B cell (primary cell): ENCODE measurements at regions not wholly inside any gene's neighbourhood (a gene's known extent, or its start where the extent isn't known, plus 50 kb on each side); places are given as distances from the start of the nearest gene placed in this dataset.

Experiments
- ATAC-seq: fragments of 200-7000 bp; cut with Tn5 transposase; one replicate; pipeline ENCODE4 v1.10.0; 2021; ENCODE audit warnings: low read depth, mild to moderate bottlenecking, moderate number of reproducible peaks, moderate library complexity
- CTCF ChIA-PET: fragments of 350-600 bp; sonication (Branson Sonifier 250); formaldehyde crosslinking; loops from one replicate; lab custom pipeline; 2021; ENCODE audit warnings: antibody characterized with exemption, inconsistent platforms; lab: Charles Lee
- POLR2A ChIA-PET: fragments of 350-600 bp; sonication (Branson Sonifier 250); formaldehyde crosslinking; loops from one replicate; lab custom pipeline; 2021; ENCODE audit warnings: antibody characterized with exemption; lab: Charles Lee
- DNase-seq: peaks from one replicate; pipeline ENCODE4 v3.0.0; 2013
- H2AFZ ChIP-seq: 2 replicates; pipeline ENCODE4 v1.6.1; 2012; ENCODE audit warnings: mild to moderate bottlenecking, low read depth, low read length; ENCODE audit not compliant: insufficient read depth, poor library complexity, severe bottlenecking
- H3K27ac ChIP-seq, 2 donors: 1 replicate in 1 of 2; 2 replicates in 1 of 2; pipeline ENCODE4 v1.5.1; 2012 to 2013; ENCODE audit warnings: low read length in 2 of 2, mild to moderate bottlenecking in 2 of 2, moderate library complexity in 1 of 2
- H3K27me3 ChIP-seq, 4 experiments: fragments of 200-600 bp in 1 of 4; sonication (generic) in 1 of 4; replicated peaks in 1 of 4; 1 replicate in 2 of 4; 2 replicates in 2 of 4; pipeline versions ENCODE4 v1.6.1 to v1.7.0; 2013 to 2016; ENCODE audit warnings: low read length in 3 of 4, mild to moderate bottlenecking in 2 of 4, mixed read lengths in 1 of 4, moderate library complexity in 1 of 4; ENCODE audit not compliant: insufficient read depth in 4 of 4, control insufficient read depth in 3 of 4; ENCODE audit errors: control extremely low read depth in 1 of 4
- H3K36me3 ChIP-seq, 2 experiments: replicated peaks in 1 of 2; 1 replicate in 1 of 2; 2 replicates in 1 of 2; pipeline versions ENCODE4 v1.6.1 to v1.7.1; 2013; ENCODE audit warnings: low read length in 1 of 2; ENCODE audit not compliant: insufficient read depth in 2 of 2, control insufficient read depth in 1 of 2; ENCODE audit errors: control extremely low read depth in 1 of 2, extremely low read depth in 1 of 2
- H3K4me1 ChIP-seq, 2 donors: fragments of 200-600 bp in 1 of 2; sonication (generic) in 1 of 2; 1 replicate in 1 of 2; 2 replicates in 1 of 2; pipeline versions ENCODE4 v1.5.1 to v1.6.1; 2013 to 2017; ENCODE audit warnings: low read length in 2 of 2; ENCODE audit not compliant: control insufficient read depth in 2 of 2, insufficient read depth in 2 of 2
- H3K4me2 ChIP-seq: replicated peaks from 2 replicates; pipeline ENCODE3; 2012; ENCODE audit warnings: mild to moderate bottlenecking, low read depth, low read length; ENCODE audit not compliant: poor library complexity, severe bottlenecking
- H3K4me3 ChIP-seq, 5 experiments: fragments of 200-600 bp in 1 of 5; sonication (generic) in 1 of 5; 1 replicate in 3 of 5; 2 replicates in 2 of 5; pipeline versions ENCODE4 v1.5.1 to v1.7.0; 2011 to 2016; ENCODE audit warnings: low read length in 4 of 5, mild to moderate bottlenecking in 4 of 5, low read depth in 2 of 5, control low read depth in 1 of 5, moderate library complexity in 1 of 5; ENCODE audit not compliant: insufficient read depth in 1 of 5; ENCODE audit errors: control extremely low read depth in 1 of 5, extremely low read depth in 1 of 5
- H3K79me2 ChIP-seq: fragments of 200-600 bp; sonication (generic); one replicate; pipeline ENCODE4 v1.6.0; 2016; ENCODE audit warnings: low read length; ENCODE audit not compliant: control insufficient read depth, insufficient read depth
- H3K9ac ChIP-seq: fragments of 200-600 bp; sonication (generic); 2 replicates; pipeline ENCODE4 v1.6.1; 2017; ENCODE audit warnings: mild to moderate bottlenecking, low read length, moderate library complexity
- H3K9me3 ChIP-seq, 3 donors: one replicate each; pipeline versions ENCODE4 v1.6.1 to v1.7.1; 2013; ENCODE audit warnings: low read length in 2 of 3; ENCODE audit not compliant: control insufficient read depth in 2 of 3, insufficient read depth in 1 of 3; ENCODE audit errors: control extremely low read depth in 1 of 3
- H4K20me1 ChIP-seq: 2 replicates; pipeline ENCODE4 v1.6.0; 2012; ENCODE audit warnings: mild to moderate bottlenecking, low read length; ENCODE audit not compliant: insufficient read depth, control insufficient read depth, poor library complexity, severe bottlenecking
- H3K27ac Mint-ChIP-seq: one replicate; pipeline ENCODE4 v1.8.0; 2021; ENCODE audit warnings: mixed read lengths
- H3K27me3 Mint-ChIP-seq: one replicate; pipeline ENCODE4 v1.8.0; 2021; ENCODE audit warnings: mixed read lengths
- H3K4me1 Mint-ChIP-seq: one replicate; pipeline ENCODE4 v1.8.0; 2021; ENCODE audit warnings: mixed read lengths
- H3K4me3 Mint-ChIP-seq: one replicate; pipeline ENCODE4 v1.8.0; 2021; ENCODE audit warnings: mixed read lengths
- H3K9me3 Mint-ChIP-seq: one replicate; pipeline ENCODE4 v1.8.0; 2022; ENCODE audit warnings: mixed read lengths; ENCODE audit not compliant: insufficient read depth
- CTCF ChIP-seq: fragments of 200-600 bp; IDR thresholded peaks from one replicate; pipeline ENCODE4 v1.8.0; 2022; ENCODE audit warnings: antibody characterized with exemption, mild to moderate bottlenecking
- EZH2 ChIP-seq: IDR thresholded peaks from 2 replicates; pipeline ENCODE4 v1.6.1; 2012; ENCODE audit warnings: borderline replicate concordance, low read depth, mild to moderate bottlenecking, moderate library complexity, low read length; ENCODE audit not compliant: insufficient read depth, poor library complexity, severe bottlenecking
- WGBS: methylation state at CpG from one replicate; pipeline ENCODE4 v1.1.5; 2013; ENCODE audit warnings: missing lambda C conversion rate; ENCODE audit not compliant: insufficient coverage; 5-methylcytosine and 5-hydroxymethylcytosine counted together
- intact Hi-C: fragments of 100-400 bp; cut with micrococcal nuclease; formaldehyde crosslinking; loops from one replicate; pipeline ENCODE4 v1.10.0; 2022

- no peaks in the 10 kb centered on the region for H3K9me3 Mint-ChIP-seq
- H3K27ac Mint-ChIP-seq, result no peak overlapping the region
- ChIA-PET CTCF (no interaction called here), POLR2A (no interaction called here)
- ATAC-seq, result no peak
- H3K4me2 ChIP-seq, result no peak overlapping the region
- no peaks in the 10 kb centered on the region for H4K20me1 ChIP-seq
- no peak overlapping the region for H3K4me3 Mint-ChIP-seq
- WGBS, result 31% methylated on average over 11 of the region's 16 CpGs
- TF ChIP-seq CTCF (no peak), EZH2 (no peak)
- H3K9me3 ChIP-seq, result no peaks in the 10 kb centered on the region
- no peak overlapping the region for H3K4me3 ChIP-seq
- no peaks in the 10 kb centered on the region for H3K27me3 ChIP-seq
- H3K27me3 Mint-ChIP-seq, result peaks cover 25% of the 10 kb centered on the region
- no peak overlapping the region for H3K27ac ChIP-seq
- H2AFZ ChIP-seq, result no peak overlapping the region
- H3K36me3 ChIP-seq, result no peaks in the 10 kb centered on the region
- H3K4me1 ChIP-seq, result no peaks in the 10 kb centered on the region
- intact Hi-C loops, result no loop called here
- no peaks in the 10 kb centered on the region for H3K4me1 Mint-ChIP-seq
- no peaks in the 10 kb centered on the region for H3K79me2 ChIP-seq
- H3K9ac ChIP-seq, result no peak overlapping the region
- no peak for DNase-seq
Measured at GRCh38 chr6:40640599-40641227, 53.5 kb upstream of the LRFN2 start.
